ENCODE measurements at regions not wholly inside any gene's neighbourhood (a gene's known extent, or its start where the extent isn't known, plus 50 kb on each side); places are given as distances from the start of the nearest gene placed in this dataset.

GRCh38 chr12:131364903-131365820, 345.7 kb upstream of the SFSWAP start:
- no peak for TF ChIP-seq POLR2A (IDR thresholded peaks at IDR 0.05; ENCODE audit: low read length)
- no peak for TF ChIP-seq GATA1 (IDR thresholded peaks at IDR 0.05; ENCODE audit: low read depth, low read length)
